IMR-90 (cell line): ENCODE measurements at regions not wholly inside any gene's neighbourhood (a gene's known extent, or its start where the extent isn't known, plus 50 kb on each side); places are given as distances from the start of the nearest gene placed in this dataset.

Source experiments
- ATAC-seq: fragments of 200-7000 bp; cut with Tn5 transposase; 2 replicates; pipeline ENCODE4 v1.9.1; 2020; ENCODE audit warnings: low read depth, mild to moderate bottlenecking, moderate library complexity
- BruUV-seq: library from RNA; stranded (reverse); fragments of 400-500 nt; replicated peaks from 2 replicates; lab custom pipeline; 2021; lab: Mats Ljungman, UMichigan
- CTCF ChIA-PET: fragments of 300-600 bp; formaldehyde crosslinking; extraction: SDS; loops from one replicate; lab custom pipeline; 2021; ENCODE audit warnings: antibody characterized with exemption; lab: Yijun Ruan, JAX
- POLR2A ChIA-PET: fragments of 300-600 bp; sonication (Branson Sonifier 250); formaldehyde crosslinking; loops from one replicate; lab custom pipeline; 2022; ENCODE audit warnings: antibody characterized with exemption; ENCODE audit not compliant: unreplicated experiment; lab: Charles Lee
- DNase-seq: peaks from one replicate; pipeline ENCODE4 v3.0.0; 2013
- H2AFZ ChIP-seq: replicated peaks from 2 replicates; pipeline ENCODE3; 2013; ENCODE audit warnings: low read length, mild to moderate bottlenecking; ENCODE audit not compliant: poor library complexity
- H2AK5ac ChIP-seq: 2 replicates; pipeline ENCODE4 v1.6.1; 2013; ENCODE audit warnings: low read depth, low read length, inconsistent platforms
- H2AK9ac ChIP-seq: replicated peaks from 2 replicates; pipeline ENCODE3; 2013; ENCODE audit warnings: mild to moderate bottlenecking, low read depth, low read length, moderate library complexity; ENCODE audit not compliant: poor library complexity
- H2BK120ac ChIP-seq: 2 replicates; pipeline ENCODE4 v1.6.1; 2013; ENCODE audit warnings: low read depth, low read length, inconsistent platforms
- H2BK15ac ChIP-seq: 3 replicates; pipeline ENCODE4 v1.6.1; 2013; ENCODE audit warnings: low read depth, low read length, inconsistent platforms
- H2BK20ac ChIP-seq: 2 replicates; pipeline ENCODE4 v1.6.1; 2013; ENCODE audit warnings: low read depth, mild to moderate bottlenecking, inconsistent platforms, low read length, moderate library complexity
- H2BK5ac ChIP-seq: 2 replicates; pipeline ENCODE4 v1.6.1; 2013; ENCODE audit warnings: mild to moderate bottlenecking, low read depth, low read length, inconsistent platforms; ENCODE audit not compliant: poor library complexity, severe bottlenecking
- H3K14ac ChIP-seq: replicated peaks from 2 replicates; pipeline ENCODE4 v1.6.1; 2013; ENCODE audit warnings: low read depth, low read length, inconsistent platforms
- H3K18ac ChIP-seq: 2 replicates; pipeline ENCODE4 v1.6.1; 2013; ENCODE audit warnings: low read depth, low read length, control low read depth
- H3K23ac ChIP-seq: 2 replicates; pipeline ENCODE4 v1.6.1; 2013; ENCODE audit warnings: low read depth, low read length, inconsistent platforms
- H3K27ac ChIP-seq: 2 replicates; pipeline ENCODE4 v1.5.1; 2013; ENCODE audit warnings: mild to moderate bottlenecking, control low read depth, low read length; ENCODE audit not compliant: insufficient read depth
- H3K27me3 ChIP-seq: 2 replicates; pipeline ENCODE4 v1.6.1; 2013; ENCODE audit warnings: low read length; ENCODE audit not compliant: control insufficient read depth, insufficient read depth
- H3K36me3 ChIP-seq: 2 replicates; pipeline ENCODE4 v1.6.1; 2013; ENCODE audit warnings: low read length, mixed read lengths; ENCODE audit not compliant: control insufficient read depth, insufficient read depth
- H3K4ac ChIP-seq: 2 replicates; pipeline ENCODE4 v1.6.1; 2013; ENCODE audit warnings: low read depth, low read length, inconsistent platforms
- H3K4me1 ChIP-seq: 2 replicates; pipeline ENCODE4 v1.6.1; 2013; ENCODE audit warnings: low read length, mixed read lengths; ENCODE audit not compliant: control insufficient read depth, insufficient read depth
- H3K4me2 ChIP-seq: 2 replicates; pipeline ENCODE4 v1.6.1; 2013; ENCODE audit warnings: low read depth, mild to moderate bottlenecking, control low read depth, low read length, moderate library complexity
- H3K4me3 ChIP-seq: 2 replicates; pipeline ENCODE4 v1.5.1; 2013; ENCODE audit warnings: low read depth, mild to moderate bottlenecking, control low read depth, low read length, moderate library complexity; ENCODE audit not compliant: insufficient read depth
- H3K56ac ChIP-seq: 2 replicates; pipeline ENCODE4 v1.6.1; 2013; ENCODE audit warnings: low read length, inconsistent platforms; ENCODE audit not compliant: insufficient read depth; ENCODE audit errors: extremely low read depth
- H3K79me1 ChIP-seq, 2 experiments: 2 replicates each; pipeline ENCODE4 v1.6.1; 2013; ENCODE audit warnings: low read length in 2 of 2, inconsistent platforms in 1 of 2, low read depth in 1 of 2
- H3K9ac ChIP-seq: 2 replicates; pipeline ENCODE4 v1.6.1; 2013; ENCODE audit warnings: low read depth, low read length, control low read depth
- H3K9me1 ChIP-seq: 2 replicates; pipeline ENCODE4 v1.6.1; 2013; ENCODE audit warnings: low read length, inconsistent platforms; ENCODE audit not compliant: insufficient read depth
- H3K9me3 ChIP-seq: 2 replicates; pipeline ENCODE4 v1.6.1; 2013; ENCODE audit warnings: low read length; ENCODE audit not compliant: control insufficient read depth, insufficient read depth
- H4K20me1 ChIP-seq: 2 replicates; pipeline ENCODE4 v1.6.1; 2013; ENCODE audit warnings: low read length, inconsistent platforms; ENCODE audit not compliant: insufficient read depth
- H4K5ac ChIP-seq: 2 replicates; pipeline ENCODE4 v1.6.1; 2013; ENCODE audit warnings: mild to moderate bottlenecking, low read depth, low read length, control low read depth
- H4K8ac ChIP-seq, 2 experiments: 2 replicates each; pipeline ENCODE4 v1.6.1; 2013; ENCODE audit warnings: low read depth in 2 of 2, low read length in 2 of 2, control low read depth in 1 of 2, inconsistent platforms in 1 of 2
- H4K91ac ChIP-seq: 2 replicates; pipeline ENCODE4 v1.6.1; 2013; ENCODE audit warnings: low read depth, low read length, inconsistent platforms; ENCODE audit not compliant: insufficient read depth
- BHLHE40 ChIP-seq: fragments of 150-350 bp; IDR thresholded peaks from 2 replicates; pipeline ENCODE4 v1.6.1; 2016; ENCODE audit warnings: mild to moderate bottlenecking, low read depth, low read length
- CEBPB ChIP-seq: IDR thresholded peaks from 2 replicates; pipeline ENCODE4 v1.6.1; 2012; ENCODE audit warnings: low read depth, low read length, improper control_type of control experiment
- CHD1 ChIP-seq: IDR thresholded peaks from 2 replicates; pipeline ENCODE4 v1.6.1; 2012; ENCODE audit warnings: low read depth, low read length, improper control_type of control experiment
- FOS ChIP-seq: fragments of 150-350 bp; IDR thresholded peaks from 2 replicates; pipeline ENCODE4 v1.6.1; 2016; ENCODE audit warnings: low read depth, low read length
- MAFK ChIP-seq: IDR thresholded peaks from 2 replicates; pipeline ENCODE4 v1.6.1; 2012; ENCODE audit warnings: low read depth, low read length, improper control_type of control experiment
- MAZ ChIP-seq: IDR thresholded peaks from 2 replicates; pipeline ENCODE4 v1.6.1; 2012; ENCODE audit warnings: low read depth, mild to moderate bottlenecking, low read length, improper control_type of control experiment, moderate library complexity, borderline replicate concordance
- MXI1 ChIP-seq: IDR thresholded peaks from 2 replicates; pipeline ENCODE4 v1.6.1; 2012; ENCODE audit warnings: low read depth, mild to moderate bottlenecking, low read length, moderate library complexity, borderline replicate concordance
- NFE2L2 ChIP-seq: fragments of 150-350 bp; IDR thresholded peaks from 2 replicates; pipeline ENCODE4 v1.6.1; 2016; ENCODE audit warnings: low read depth, mild to moderate bottlenecking, low read length
- POLR2A ChIP-seq: IDR thresholded peaks from 2 replicates; pipeline ENCODE4 v1.6.1; 2012; ENCODE audit warnings: mild to moderate bottlenecking, low read depth, low read length
- RAD21 ChIP-seq: IDR thresholded peaks from 2 replicates; pipeline ENCODE4 v1.6.1; 2012; ENCODE audit warnings: low read length, improper control_type of control experiment
- RCOR1 ChIP-seq: IDR thresholded peaks from 2 replicates; pipeline ENCODE4 v1.6.1; 2012; ENCODE audit warnings: mild to moderate bottlenecking, low read length, improper control_type of control experiment; ENCODE audit not compliant: insufficient replicate concordance
- RFX5 ChIP-seq: IDR thresholded peaks from 2 replicates; pipeline ENCODE4 v1.8.0; 2012; ENCODE audit warnings: low read depth, mild to moderate bottlenecking, low read length, moderate library complexity
- SMC3 ChIP-seq: fragments of 150-350 bp; IDR thresholded peaks from 2 replicates; pipeline ENCODE4 v1.6.1; 2016; ENCODE audit warnings: low read depth, mild to moderate bottlenecking, antibody characterized with exemption, low read length, moderate library complexity
- dilution Hi-C: fragments of 300-500 bp; cut with HindIII; formaldehyde crosslinking; loops from one replicate; pipeline ENCODE4 v1.14.3; 2018; ENCODE audit warnings: low sequenced_read_pairs; ENCODE audit not compliant: unreplicated experiment
- in situ Hi-C: fragments of 300-500 bp; cut with MboI; formaldehyde crosslinking; loops from 3 replicates; pipeline ENCODE4 v1.14.3; 2019; ENCODE audit warnings: low sequenced_read_pairs, inconsistent platforms, mixed read lengths
- intact Hi-C: fragments of 100-400 bp; cut with micrococcal nuclease; formaldehyde crosslinking; loops from 2 replicates; pipeline ENCODE4 v1.10.0; 2022
- TF ChIP-seq, protein P1 (sequence below): fragments of 150-350 bp; IDR thresholded peaks from 2 replicates; pipeline ENCODE4 v1.6.1; 2016; ENCODE audit warnings: low read depth, mild to moderate bottlenecking, low read length, moderate library complexity, borderline replicate concordance
- TF ChIP-seq, protein P2 (sequence below): conservative IDR thresholded peaks from 2 replicates; pipeline ENCODE4 v1.5.1; 2012; ENCODE audit warnings: mild to moderate bottlenecking, low read depth, low read length, improper control_type of control experiment
- TF ChIP-seq, protein P3 (sequence below): fragments of 150-350 bp; IDR thresholded peaks from 2 replicates; pipeline ENCODE4 v1.6.1; 2017; ENCODE audit warnings: mild to moderate bottlenecking, antibody characterized with exemption, low read length, low read depth

DNA sequence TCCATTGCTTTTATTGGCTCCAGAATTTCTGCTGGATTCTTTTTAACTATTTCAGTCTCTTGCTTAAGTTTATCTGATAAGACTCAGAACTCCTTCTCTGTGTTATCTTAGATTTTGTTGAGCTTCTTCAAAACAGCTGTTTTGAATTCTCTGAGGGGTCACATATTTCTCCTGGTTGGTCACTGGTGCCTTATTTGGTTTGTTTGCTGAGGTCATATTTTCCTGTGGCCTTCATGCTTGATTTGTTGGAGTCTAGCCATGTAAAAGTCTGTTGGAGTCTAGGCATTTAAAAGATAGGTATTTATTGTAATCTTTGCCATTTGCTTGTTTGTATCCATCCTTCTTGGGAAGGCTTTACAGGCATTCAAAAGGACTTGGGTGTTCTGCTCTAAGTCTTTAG, 398.7 kb downstream of the DSEL start:
- no peak for ATAC-seq
- H3K23ac ChIP-seq = no peak overlapping the region
- no peaks in the 10 kb centered on the region for H3K4me1 ChIP-seq
- POLR2A ChIA-PET = no interaction called here
- in situ Hi-C loops = no loop called here
- no peak overlapping the region for H4K5ac ChIP-seq
- no peak overlapping the region for H3K4ac ChIP-seq
- CTCF ChIA-PET = no interaction called here
- no peaks in the 10 kb centered on the region for H3K79me1 ChIP-seq
- no peaks in the 10 kb centered on the region for H3K9me3 ChIP-seq
- H2BK15ac ChIP-seq = no peak overlapping the region
- no peaks in the 10 kb centered on the region for H3K27me3 ChIP-seq
- no peaks in the 10 kb centered on the region for H3K9me1 ChIP-seq
- H4K91ac ChIP-seq = no peak overlapping the region
- no peak overlapping the region for H3K27ac ChIP-seq
- no peak overlapping the region for H3K4me3 ChIP-seq
- H2AK5ac ChIP-seq = no peak overlapping the region
- DNase-seq = no peak
- H3K9ac ChIP-seq = no peak overlapping the region
- no peak overlapping the region for H3K56ac ChIP-seq
- no peak overlapping the region for H2AFZ ChIP-seq
- H3K4me2 ChIP-seq = no peak overlapping the region
- H2BK120ac ChIP-seq = no peak overlapping the region
- H3K36me3 ChIP-seq = no peaks in the 10 kb centered on the region
- H3K18ac ChIP-seq = no peak overlapping the region
- no peak overlapping the region for H4K8ac ChIP-seq
- H4K20me1 ChIP-seq = no peaks in the 10 kb centered on the region
- dilution Hi-C loops = no loop called here
- TF ChIP-seq RAD21 (no peak), FOS (no peak), MAZ (no peak), CHD1 (no peak), BHLHE40 (no peak), MXI1 (no peak), NFE2L2 (no peak), MAFK (no peak), RCOR1 (no peak), RFX5 (no peak), SMC3 (no peak), CEBPB (no peak), POLR2A (no peak)
- TF ChIP-seq, protein P1, sequence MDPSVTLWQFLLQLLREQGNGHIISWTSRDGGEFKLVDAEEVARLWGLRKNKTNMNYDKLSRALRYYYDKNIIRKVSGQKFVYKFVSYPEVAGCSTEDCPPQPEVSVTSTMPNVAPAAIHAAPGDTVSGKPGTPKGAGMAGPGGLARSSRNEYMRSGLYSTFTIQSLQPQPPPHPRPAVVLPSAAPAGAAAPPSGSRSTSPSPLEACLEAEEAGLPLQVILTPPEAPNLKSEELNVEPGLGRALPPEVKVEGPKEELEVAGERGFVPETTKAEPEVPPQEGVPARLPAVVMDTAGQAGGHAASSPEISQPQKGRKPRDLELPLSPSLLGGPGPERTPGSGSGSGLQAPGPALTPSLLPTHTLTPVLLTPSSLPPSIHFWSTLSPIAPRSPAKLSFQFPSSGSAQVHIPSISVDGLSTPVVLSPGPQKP = no peak
- TF ChIP-seq, protein P2, sequence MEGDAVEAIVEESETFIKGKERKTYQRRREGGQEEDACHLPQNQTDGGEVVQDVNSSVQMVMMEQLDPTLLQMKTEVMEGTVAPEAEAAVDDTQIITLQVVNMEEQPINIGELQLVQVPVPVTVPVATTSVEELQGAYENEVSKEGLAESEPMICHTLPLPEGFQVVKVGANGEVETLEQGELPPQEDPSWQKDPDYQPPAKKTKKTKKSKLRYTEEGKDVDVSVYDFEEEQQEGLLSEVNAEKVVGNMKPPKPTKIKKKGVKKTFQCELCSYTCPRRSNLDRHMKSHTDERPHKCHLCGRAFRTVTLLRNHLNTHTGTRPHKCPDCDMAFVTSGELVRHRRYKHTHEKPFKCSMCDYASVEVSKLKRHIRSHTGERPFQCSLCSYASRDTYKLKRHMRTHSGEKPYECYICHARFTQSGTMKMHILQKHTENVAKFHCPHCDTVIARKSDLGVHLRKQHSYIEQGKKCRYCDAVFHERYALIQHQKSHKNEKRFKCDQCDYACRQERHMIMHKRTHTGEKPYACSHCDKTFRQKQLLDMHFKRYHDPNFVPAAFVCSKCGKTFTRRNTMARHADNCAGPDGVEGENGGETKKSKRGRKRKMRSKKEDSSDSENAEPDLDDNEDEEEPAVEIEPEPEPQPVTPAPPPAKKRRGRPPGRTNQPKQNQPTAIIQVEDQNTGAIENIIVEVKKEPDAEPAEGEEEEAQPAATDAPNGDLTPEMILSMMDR = no peak
- TF ChIP-seq, protein P3, sequence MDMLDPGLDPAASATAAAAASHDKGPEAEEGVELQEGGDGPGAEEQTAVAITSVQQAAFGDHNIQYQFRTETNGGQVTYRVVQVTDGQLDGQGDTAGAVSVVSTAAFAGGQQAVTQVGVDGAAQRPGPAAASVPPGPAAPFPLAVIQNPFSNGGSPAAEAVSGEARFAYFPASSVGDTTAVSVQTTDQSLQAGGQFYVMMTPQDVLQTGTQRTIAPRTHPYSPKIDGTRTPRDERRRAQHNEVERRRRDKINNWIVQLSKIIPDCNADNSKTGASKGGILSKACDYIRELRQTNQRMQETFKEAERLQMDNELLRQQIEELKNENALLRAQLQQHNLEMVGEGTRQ = no peak
- intact Hi-C loops = no loop called here
- H2BK5ac ChIP-seq = no peak overlapping the region
- H2AK9ac ChIP-seq = no peak overlapping the region
- no peak overlapping the region for H2BK20ac ChIP-seq
- no TSS peak for BruUV-seq
- no peak overlapping the region for H3K14ac ChIP-seq
